ENCODE measurements at regions not wholly inside any gene's neighbourhood (a gene's known extent, or its start where the extent isn't known, plus 50 kb on each side); places are given as distances from the start of the nearest gene placed in this dataset.
"Not testable (repeated sequence)": the region's sequence is repeated elsewhere in the genome, so short reads cannot be mapped to it uniquely, and the experiment has no call there.

- Histone ChIP-seq H3K4me3 (no peak overlapping the region), H3K27ac (no peak overlapping the region)
Measured at GRCh38 chr20:12248481-12248880, 330.8 kb downstream of the BTBD3 start.

- H3K4me3 ChIP-seq, H3K27ac ChIP-seq: not testable (repeated sequence)
Measured at GRCh38 chr20:12250661-12251060, 333.0 kb downstream of the BTBD3 start.

- no peak overlapping the region for H3K27ac ChIP-seq
- H3K4me3 ChIP-seq, result no peak overlapping the region
Measured at GRCh38 chr20:12252793-12253192, 335.1 kb downstream of the BTBD3 start.

GRCh38 chr20:12255461-12255970 is 337.8 kb downstream of the BTBD3 start:
- Histone ChIP-seq H3K27ac (no peak overlapping the region), H3K4me3 (no peak overlapping the region)

GRCh38 chr20:12256806-12257205 is 339.1 kb downstream of the BTBD3 start:
- no peak overlapping the region for H3K27ac ChIP-seq
- H3K4me3 ChIP-seq, result no peak overlapping the region

GRCh38 chr20:12262747-12263146 is 345.1 kb downstream of the BTBD3 start:
- Histone ChIP-seq H3K27ac (no peak overlapping the region), H3K4me3 (no peak overlapping the region)

- no peak overlapping the region for H3K4me3 ChIP-seq
- H3K27ac ChIP-seq, result no peak overlapping the region
Measured at GRCh38 chr20:12264711-12265110, 347.0 kb downstream of the BTBD3 start.

GRCh38 chr20:12265662-12266061 is 348.0 kb downstream of the BTBD3 start:
- Histone ChIP-seq H3K4me3 (no peak overlapping the region), H3K27ac (no peak overlapping the region)

- Histone ChIP-seq H3K4me3 (no peak overlapping the region), H3K27ac (no peak overlapping the region)
Measured at GRCh38 chr20:12269579-12269978, 351.9 kb downstream of the BTBD3 start.

GRCh38 chr20:12270863-12271262 is 353.2 kb downstream of the BTBD3 start:
- Histone ChIP-seq H3K27ac (no peak overlapping the region), H3K4me3 (no peak overlapping the region)

GRCh38 chr20:12276011-12276673 is 358.4 kb downstream of the BTBD3 start:
- no peak overlapping the region for H3K27ac ChIP-seq
- no peak overlapping the region for H3K4me3 ChIP-seq

GRCh38 chr20:12287575-12287974 is 369.9 kb downstream of the BTBD3 start:
- Histone ChIP-seq H3K4me3 (no peak overlapping the region), H3K27ac (peak overlapping the region in 1 of 21 experiments; percentile 17)

GRCh38 chr20:12289465-12289864 is 371.8 kb downstream of the BTBD3 start:
- Histone ChIP-seq H3K4me3 (no peak overlapping the region), H3K27ac (no peak overlapping the region)

- H3K27ac ChIP-seq, result no peak overlapping the region
- no peak overlapping the region for H3K4me3 ChIP-seq
Measured at GRCh38 chr20:12291386-12291785, 373.7 kb downstream of the BTBD3 start.

- Histone ChIP-seq H3K27ac (no peak overlapping the region), H3K4me3 (no peak overlapping the region)
Measured at GRCh38 chr20:12293900-12294299, 376.2 kb downstream of the BTBD3 start.

- Histone ChIP-seq H3K27ac (no peak overlapping the region), H3K4me3 (no peak overlapping the region)
Measured at GRCh38 chr20:12294678-12295077, 377.0 kb downstream of the BTBD3 start.

GRCh38 chr20:12305188-12305950 is 387.7 kb downstream of the BTBD3 start:
- H3K27ac ChIP-seq, result no peak overlapping the region
- no peak overlapping the region for H3K4me3 ChIP-seq

- Histone ChIP-seq H3K4me3 (no peak overlapping the region), H3K27ac (no peak overlapping the region)
Measured at GRCh38 chr20:12306107-12306506, 388.4 kb downstream of the BTBD3 start.

GRCh38 chr20:12311094-12311865 is 393.6 kb downstream of the BTBD3 start:
- no peak overlapping the region for H3K27ac ChIP-seq

GRCh38 chr20:12315652-12316051 is 398.0 kb downstream of the BTBD3 start:
- no peak overlapping the region for H3K27ac ChIP-seq
- H3K4me3 ChIP-seq, result no peak overlapping the region

More at GRCh38 chr20:12311094-12311865, 393.6 kb downstream of the BTBD3 start:
- no peak overlapping the region for H3K4me3 ChIP-seq
